Posterior cingulate gyrus (tissue), 11 donors: ENCODE measurements at regions not wholly inside any gene's neighbourhood (a gene's known extent, or its start where the extent isn't known, plus 50 kb on each side); places are given as distances from the start of the nearest gene placed in this dataset.
"Not testable (repeated sequence)": the region's sequence is repeated elsewhere in the genome, so short reads cannot be mapped to it uniquely, and the experiment has no call there.

ENCODE experiments used
- DNase-seq, 10 donors: peaks; one replicate each; pipeline versions ENCODE4 v3.0.0 to v3.0.0-alpha.2; 2020 to 2021; ENCODE audit warnings: mixed read lengths in 3 of 10
- intact Hi-C: fragments of 100-400 bp; cut with DNase I; formaldehyde crosslinking; loops from one replicate; pipeline ENCODE4 v1.15.1; 2023

DNA sequence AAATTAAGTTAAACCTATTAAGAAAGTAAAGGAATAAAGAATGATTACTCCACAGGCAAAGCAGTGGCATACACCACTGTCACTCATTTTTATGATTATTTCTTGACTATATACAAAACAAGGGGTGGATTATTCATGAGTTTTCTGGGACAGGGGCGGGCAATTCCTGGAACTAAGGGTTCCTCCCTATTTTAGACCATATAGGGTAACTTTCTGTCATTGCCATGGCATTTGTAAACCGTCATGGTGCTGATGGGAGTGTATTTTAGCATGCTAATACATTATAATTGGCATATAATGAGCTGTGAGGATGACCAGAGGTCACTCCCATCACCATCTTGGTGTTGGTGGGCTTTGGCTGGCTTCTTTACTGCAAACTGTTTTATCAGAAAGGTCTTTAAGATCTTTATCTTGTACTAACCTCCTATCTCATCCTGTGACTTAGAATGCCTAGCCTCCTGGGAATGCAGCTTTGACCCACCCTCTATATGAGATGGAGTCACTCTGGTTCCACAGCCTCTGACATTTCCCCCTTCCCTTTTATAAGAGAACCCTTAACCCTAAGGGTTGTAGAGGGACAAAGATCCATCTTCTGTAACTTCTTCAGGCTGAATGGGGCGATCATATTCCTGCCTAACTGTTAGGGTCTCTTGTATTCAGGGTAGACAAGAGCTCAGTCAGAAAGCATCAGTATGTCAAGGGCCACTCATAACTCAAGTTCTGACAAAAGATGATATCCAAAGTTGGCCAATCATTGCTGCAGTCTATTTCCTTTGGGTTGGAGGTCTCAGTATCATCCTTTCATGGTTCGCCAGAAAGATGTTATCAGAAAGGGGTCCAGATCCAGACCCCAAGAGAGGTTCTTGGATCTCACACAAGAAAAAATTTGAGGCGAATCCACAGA is 79.5 kb upstream of the LIPC start:
- intact Hi-C loops, result no loop called here
- no peak for DNase-seq

DNA sequence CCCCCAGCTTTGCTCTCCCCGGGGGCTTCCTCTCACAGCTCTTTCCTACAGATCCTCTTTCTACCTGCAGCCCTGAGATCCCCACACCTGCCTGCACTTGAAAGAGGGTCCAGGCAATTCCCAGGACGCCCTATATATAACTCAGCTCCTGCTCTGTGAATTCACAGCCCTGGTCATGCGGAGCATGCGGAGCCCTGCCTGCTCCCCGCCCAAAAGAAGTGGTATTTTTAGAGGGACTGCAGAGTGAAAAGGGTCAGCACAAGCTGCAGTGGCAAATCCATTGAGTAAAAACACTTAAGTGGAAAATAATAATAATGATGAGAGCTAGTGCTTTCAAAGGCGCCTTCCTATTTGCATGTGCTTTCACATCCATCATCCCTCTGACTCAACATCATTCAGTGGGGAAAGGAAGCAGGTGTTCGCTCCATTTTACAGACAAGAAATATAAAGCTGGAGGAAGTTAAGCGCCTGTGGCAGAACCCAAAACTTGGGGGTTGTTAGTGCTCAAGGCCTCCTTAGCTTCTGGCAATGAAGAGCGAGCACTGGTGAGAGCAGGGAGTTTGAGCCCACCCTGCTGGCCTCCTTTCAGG is 76.3 kb upstream of the LIPC start:
- no peak for DNase-seq
- intact Hi-C loops, result no loop called here

- no peak for DNase-seq
- intact Hi-C loops, result no loop called here
Measured at GRCh38 chr15:58355973-58356372, 75.8 kb upstream of the LIPC start.

- intact Hi-C loops, result no loop called here
- DNase-seq, result no peak
Measured at GRCh38 chr15:58357529-58358476, 74.0 kb upstream of the LIPC start.

- no peak for DNase-seq
- intact Hi-C loops, result no loop called here
Measured at GRCh38 chr15:58360421-58361090, 71.2 kb upstream of the LIPC start.

- intact Hi-C loops, result no loop called here
- DNase-seq, result no peak
Measured at GRCh38 chr15:58361273-58361759, 70.5 kb upstream of the LIPC start.

DNA sequence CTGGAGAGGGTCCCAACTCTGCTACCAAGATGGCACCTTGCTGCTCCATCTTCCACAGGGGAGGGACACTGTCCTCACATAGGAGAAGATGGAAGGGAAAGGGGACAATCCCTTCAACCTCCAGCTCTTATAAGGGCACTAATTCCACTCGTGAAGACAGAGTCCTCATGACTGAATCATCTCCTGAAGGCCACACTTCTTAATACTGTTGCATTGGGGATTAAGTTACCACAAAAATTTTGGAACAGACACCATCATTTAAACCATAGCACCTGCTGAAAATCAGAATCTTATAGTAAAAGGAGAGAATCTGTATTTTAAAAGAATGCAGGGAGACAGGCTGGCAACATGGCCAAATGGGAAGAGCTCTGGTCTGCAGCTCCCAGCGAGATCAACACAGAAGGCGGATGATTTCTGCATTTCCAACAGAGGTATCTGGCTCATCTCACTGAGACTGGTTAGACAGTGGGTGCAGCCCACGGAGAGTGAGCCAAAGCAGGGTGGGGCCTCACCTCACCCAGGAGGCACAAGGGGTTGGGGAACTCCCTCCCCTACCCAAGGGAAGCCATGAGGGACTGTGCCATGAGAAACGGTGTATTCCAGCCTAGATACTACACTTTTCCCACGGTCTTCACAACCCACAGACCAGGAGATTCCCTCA is 69.4 kb upstream of the LIPC start:
- intact Hi-C loops, result no loop called here
- no peak for DNase-seq

GRCh38 chr15:58363118-58363517 is 68.7 kb upstream of the LIPC start:
- intact Hi-C loops, DNase-seq: not testable (repeated sequence)

DNA sequence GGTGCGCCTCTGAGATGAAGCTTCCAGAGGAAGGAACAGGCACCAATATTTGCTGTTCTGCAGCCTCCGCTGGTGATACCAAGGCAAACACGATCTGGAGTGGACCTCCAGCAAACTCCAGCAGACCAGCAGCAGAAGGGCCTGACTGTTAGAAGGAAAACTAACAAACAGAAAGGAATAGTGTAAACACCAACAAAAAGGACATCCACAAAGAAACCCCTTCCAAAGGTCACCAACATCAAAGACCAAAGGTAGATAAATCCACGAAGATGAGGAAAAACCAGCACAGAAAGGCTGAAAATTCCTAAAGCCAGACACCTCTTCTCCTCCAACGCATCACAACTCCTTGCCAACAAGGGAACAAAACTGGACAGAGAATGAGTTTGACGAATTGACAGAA is 68.1 kb upstream of the LIPC start:
- intact Hi-C loops, DNase-seq: not testable (repeated sequence)

DNA sequence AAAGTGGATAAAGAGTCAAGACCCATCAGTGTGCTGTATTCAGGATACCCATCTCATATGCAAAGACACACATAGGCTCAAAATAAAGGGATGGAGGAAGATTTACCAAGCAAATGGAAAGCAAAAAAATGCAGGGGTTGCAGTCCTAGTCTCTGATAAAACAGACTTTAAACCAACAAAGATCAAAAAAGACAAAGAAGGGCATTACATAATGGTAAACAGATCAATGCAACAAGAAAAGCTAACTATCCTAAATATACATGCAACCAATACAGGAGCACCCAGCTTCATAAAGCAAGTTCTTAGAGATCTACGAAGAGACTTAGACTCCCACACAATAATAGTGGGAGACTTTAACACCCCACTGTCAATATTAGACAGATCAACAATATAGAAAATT is 66.7 kb upstream of the LIPC start:
- intact Hi-C loops, DNase-seq: not testable (repeated sequence)

GRCh38 chr15:58369261-58369701 is 62.5 kb upstream of the LIPC start:
- no peak for DNase-seq
- intact Hi-C loops, result no loop called here

GRCh38 chr15:58369956-58370355 is 61.8 kb upstream of the LIPC start:
- intact Hi-C loops, result no loop called here
- no peak for DNase-seq

DNA sequence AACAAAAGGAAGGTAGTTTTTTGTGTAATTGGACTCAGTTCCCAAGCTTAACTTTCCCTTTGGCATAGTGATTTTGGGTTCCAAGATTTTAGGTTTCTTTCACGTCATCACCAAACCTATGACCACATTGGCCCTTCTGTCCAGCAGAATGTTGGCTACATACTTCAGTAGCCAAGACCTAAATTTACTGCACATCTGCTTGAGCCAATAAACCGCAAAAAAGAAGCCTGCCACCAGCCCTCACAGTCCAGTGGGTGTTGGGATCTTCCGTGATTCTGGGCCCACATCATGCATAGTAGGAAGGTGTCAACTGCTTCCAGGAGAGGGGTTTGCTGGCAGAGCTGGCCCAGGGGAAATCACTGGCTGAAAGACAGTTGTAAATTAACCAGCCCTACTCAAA is 57.6 kb upstream of the LIPC start:
- intact Hi-C loops, result no loop called here
- DNase-seq, result no peak

DNA sequence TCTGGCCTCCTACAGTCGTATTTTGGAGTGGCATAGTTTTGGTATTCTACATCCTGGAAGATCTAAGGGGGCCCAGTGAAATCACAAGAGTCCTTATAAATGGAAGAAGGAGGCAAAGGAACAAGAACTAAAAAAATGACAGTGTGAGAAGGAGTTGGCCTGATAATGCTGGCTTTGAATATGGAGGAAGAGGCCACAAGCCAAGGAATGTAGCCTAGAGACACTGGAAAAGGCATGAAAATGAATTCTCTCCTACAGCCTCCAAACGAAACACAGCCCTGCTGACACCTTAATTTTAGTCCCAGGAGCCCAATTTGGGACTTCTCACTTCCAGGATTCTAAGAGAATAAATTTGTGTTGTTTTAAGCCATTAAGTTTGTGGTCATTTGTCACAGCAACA is 54.6 kb upstream of the LIPC start:
- intact Hi-C loops, result no loop called here
- no peak for DNase-seq

DNA sequence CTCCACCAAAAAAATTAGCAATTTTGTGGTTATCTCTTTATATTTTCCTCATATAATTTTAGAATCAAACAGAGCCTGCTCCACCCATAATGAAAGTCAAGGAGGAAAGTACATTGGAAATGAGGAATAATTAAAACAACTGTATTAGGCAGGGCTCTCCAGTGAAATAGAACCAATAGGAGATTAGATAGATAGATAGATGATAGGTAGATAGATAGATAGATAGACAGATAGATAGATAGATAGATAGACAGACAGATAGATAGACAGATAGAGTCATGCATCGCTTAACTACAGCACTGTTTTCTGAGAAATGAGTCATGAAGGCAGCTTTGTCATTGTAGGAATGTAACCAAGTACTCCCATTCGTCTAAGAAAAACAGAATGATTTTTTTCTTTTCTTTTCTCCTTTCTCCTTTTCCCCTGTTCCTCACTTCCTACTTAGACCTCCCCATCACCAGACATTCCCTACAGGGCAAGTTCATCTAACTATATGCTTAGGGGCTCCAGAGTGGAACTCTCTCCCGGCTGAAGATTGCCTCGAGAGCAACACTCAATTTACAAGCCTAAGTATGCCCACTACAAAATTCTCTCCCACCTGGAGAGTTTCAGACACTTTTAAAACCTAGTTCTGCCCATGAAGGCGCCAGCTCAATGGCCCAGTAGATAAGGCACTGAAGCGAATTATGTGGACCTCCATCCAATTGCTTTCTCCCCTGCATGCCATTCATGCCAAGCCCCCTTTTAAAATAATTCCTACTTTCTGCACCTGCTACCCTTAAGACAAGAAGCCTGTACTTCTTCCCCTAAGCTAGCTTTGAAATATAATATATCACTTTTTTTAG is 53.3 kb upstream of the LIPC start:
- DNase-seq, result no peak
- intact Hi-C loops, result no loop called here

GRCh38 chr15:58379454-58379853 is 52.3 kb upstream of the LIPC start:
- DNase-seq, intact Hi-C loops: not testable (repeated sequence)

DNA sequence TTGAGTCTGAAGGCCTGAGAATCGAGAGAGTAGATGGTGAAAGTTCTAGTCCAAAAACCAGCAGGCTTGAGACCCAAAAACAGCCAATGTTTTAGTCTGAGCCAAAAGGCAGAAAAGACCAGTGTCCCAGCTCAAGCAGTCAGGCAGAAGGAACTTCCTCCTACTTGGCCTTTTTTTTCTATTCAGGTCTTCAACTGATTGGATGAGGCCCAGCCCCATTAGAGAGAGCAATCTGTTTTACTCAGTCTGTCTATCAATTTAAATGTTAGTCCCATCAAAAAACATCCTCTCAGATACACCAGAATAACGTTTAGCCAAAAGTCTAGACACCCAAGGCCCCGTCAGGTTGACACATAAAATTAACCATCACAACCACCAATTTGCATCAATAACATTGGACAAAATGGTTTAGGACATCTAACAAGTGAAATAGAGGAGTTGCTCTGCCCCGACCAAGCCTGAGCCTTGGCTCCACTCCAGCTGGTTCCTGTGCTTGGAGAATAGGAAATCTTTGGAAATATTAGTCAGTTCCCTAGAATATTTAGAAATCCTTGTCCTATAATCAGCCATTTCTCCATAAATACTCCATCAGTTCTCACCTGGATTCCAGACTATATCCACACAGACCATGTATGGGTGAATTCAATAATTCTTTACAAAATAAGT is 51.4 kb upstream of the LIPC start:
- no peak for DNase-seq
- intact Hi-C loops, result no loop called here

DNA sequence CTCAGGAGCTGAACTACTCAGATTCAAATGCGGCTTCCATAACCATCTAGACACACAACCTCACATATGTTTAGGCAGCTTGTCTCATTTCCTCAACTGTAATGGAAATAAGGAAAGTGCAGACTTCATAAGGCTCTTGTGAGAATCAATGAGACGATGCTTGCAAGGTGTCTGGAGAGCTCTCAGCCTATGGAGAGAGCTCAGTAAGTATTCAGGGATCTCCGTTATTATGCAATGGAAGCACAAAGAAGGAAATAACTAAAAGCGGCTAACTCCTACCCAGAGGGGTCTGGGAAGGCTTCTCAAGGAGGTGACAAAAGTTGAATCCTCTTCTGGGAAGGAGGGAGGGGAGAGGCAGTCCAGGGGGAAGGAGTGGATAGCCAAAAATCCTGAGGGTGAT is 50.1 kb upstream of the LIPC start:
- intact Hi-C loops, result no loop called here
- DNase-seq, result no peak
